GM21390 (cell line): ENCODE measurements at regions not wholly inside any gene's neighbourhood (a gene's known extent, or its start where the extent isn't known, plus 50 kb on each side); places are given as distances from the start of the nearest gene placed in this dataset.
A peak's percentile ranks its signal among the peaks of the same experiment; 100 is the strongest.

Experiments
- ATAC-seq: cut with Tn5 transposase; IDR thresholded peaks from one replicate; pipeline ENCODE4 v1.9.1; 2021; ENCODE audit not compliant: unreplicated experiment

DNA sequence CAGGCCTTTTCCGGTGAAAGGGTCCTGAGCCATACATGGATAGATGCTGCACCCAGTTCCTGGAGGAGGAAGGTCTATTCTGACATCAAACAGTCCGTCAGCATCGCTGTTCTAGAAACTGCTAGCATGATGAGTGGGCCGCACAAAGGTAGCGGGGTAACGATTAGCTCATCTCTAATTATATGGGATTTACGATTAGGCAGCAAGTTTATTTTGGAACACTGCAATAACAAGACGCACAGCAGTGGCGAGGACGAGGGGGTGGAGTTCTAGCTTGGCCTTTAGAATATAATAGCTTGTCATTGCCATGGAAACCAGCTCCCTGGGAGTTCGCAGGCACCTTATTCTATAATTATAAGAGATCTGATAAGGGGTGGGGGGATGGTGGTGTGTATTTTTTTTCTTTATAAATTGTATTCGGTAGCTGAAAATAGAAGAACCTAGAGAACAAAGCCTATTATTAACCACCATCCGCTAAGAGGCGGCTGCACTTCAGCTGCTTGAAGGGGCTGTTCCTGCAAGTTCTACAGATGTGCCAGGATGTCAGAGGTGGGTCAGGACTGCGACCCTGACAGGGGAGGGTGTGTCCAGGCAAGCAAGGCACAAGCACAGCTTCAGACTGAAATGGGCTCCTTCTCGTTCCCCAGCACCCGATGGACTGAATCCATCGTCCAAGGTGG, 311.0 kb downstream of the AGTPBP1 start:
- no peak for ATAC-seq

DNA sequence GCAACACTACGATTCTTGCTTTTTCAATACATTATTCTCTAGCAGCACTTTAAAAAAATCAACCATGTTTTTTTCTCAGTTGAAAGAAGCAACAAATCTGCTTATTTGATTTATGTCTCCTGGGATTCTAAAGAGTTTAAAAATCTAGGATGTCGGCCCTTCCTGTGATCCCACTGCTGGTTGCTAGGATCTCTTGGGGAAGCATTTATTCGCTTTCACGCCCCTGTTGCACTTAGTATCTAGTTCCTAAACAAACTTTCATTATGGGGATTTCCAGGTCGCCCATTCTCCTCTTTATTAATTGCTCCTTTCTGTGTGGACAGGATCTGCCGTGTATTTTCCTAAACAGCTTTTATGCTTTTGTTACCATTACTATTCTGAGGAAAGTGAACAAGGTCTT, 313.5 kb downstream of the AGTPBP1 start:
- no peak for ATAC-seq

DNA sequence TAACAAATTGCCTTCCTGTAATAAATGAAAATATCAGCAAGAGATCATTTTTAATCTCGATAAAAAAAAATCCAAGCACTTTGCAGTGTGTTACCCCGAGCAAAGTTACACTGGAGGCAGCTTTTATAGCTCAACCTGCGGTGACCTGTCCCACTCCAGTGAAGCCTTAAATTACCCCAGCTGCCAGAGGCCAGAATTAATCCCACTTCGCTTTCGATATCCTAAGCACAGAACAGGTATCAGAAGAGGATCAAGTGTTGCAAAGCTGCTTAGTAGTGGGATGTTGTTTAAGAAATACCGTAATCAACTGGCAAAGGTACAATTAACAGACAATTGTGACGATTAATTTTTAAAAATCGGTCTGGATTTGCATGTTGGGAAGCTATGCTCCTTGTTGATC, 314.0 kb downstream of the AGTPBP1 start:
- ATAC-seq = no peak

DNA sequence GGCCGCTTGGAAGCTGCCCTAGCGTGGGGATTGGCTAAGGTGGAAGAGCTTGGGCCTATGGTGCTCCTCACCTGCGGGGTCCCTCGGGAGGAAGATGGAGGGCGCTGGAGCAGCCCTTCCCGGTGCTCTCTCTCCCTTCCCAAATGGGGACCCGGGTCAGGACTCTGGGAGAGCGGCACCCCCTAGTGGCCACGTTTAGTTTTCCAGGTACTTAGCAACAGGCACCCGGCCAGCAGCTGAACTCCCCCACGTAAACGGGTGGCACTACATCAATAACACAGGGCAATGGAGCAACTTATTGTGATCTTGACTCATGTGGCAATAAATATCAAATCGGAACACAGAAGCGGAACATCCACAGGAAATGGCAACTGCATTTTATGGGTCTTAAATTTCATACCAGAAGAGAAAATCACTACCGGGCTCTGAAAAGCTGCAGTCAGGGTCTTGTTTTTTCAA, 316.6 kb downstream of the AGTPBP1 start:
- peak; percentile 80 for ATAC-seq

DNA sequence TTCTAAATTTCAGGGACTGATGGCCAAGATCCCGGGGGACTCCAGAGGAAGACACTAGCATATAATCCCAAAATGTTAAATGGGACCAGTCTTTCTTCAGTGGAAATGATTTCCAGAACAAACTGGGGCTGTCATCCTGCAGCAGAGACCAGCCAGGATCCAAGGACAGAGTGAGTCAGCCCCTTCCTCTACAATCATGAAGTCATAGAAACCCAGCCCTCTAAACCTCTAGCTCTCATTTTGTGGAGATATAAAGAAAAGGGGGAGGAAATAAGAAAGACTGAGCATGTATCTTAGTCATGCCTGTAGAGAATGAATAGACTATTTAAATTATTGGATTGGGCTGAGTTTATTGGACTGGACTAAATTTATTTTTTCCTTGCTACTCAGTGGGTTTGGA, 318.3 kb downstream of the AGTPBP1 start:
- no peak for ATAC-seq

DNA sequence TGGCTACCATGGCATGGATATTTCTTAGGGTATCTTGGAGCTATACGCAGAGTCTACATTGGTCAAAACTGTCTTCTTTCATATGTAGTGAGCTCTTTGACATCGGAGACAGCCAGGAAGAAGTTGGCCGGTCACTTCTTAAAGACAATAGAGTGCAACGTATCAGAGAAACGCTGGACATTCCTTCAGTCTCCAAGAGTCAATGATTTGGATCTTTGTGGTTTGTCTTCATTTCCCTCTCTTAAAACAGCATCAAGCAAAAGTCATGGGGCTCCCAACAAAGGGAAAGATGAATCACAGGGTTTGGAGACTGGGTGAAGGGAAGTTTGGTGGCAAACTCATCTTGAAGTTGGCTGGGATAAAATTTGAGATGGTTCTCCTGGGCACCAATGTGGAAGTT, 320.1 kb downstream of the AGTPBP1 start:
- no peak for ATAC-seq

DNA sequence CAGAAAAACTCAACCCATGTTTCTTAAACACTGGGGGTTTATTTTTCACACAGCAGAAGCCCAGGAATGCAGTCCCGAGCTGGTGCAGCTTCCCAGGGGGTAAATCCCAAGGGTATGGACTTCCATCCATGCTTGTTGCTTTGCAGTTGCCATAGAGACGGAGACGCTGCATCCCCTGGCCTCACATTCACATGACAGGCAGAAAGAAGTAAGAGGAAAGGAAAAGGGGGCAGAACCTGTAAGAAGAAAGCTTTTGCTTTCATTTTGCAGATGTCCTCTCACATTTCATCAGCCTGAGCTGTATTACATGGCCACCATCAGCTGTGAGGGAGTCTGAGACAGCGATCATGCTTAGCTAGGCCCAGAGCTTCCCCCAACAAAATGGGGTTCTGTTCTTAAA, 321.0 kb downstream of the AGTPBP1 start:
- no peak for ATAC-seq

DNA sequence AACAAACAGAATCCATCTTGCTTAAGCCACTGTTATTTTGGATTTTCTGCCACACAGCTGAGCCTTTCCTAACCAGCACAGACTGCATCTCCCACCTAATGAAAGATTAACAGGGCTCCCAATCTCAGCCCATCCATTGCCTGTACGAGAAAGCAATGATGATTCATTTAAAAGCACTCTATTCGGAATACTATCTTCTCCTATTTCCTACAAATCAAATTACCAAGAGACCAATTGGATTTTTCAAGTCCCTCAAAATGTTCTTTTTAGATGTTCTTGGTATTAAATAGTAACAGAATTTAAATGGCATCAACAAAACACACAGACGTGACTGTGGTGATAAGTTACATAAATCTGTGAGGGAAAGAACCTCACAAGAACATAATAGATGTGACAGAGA, 324.1 kb downstream of the AGTPBP1 start:
- no peak for ATAC-seq

DNA sequence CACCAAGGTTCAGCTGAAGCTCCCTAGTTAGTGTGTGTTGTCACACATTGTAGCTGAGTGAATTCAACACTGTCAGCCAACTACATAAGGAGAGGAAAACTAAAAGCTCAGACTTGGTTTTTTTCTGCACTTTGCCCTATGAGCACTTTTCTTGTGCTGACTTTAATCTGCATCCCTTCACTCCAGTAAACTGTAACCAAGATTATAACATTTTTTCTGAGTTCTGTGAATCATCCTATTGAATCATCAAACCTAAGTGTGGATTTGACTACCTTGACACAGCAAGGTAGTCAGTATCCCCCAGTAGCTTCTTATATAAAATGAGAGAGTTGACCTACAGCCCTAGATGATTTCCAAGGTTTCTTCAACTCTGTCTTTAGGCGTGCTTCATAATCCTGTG, 325.0 kb downstream of the AGTPBP1 start:
- no peak for ATAC-seq

DNA sequence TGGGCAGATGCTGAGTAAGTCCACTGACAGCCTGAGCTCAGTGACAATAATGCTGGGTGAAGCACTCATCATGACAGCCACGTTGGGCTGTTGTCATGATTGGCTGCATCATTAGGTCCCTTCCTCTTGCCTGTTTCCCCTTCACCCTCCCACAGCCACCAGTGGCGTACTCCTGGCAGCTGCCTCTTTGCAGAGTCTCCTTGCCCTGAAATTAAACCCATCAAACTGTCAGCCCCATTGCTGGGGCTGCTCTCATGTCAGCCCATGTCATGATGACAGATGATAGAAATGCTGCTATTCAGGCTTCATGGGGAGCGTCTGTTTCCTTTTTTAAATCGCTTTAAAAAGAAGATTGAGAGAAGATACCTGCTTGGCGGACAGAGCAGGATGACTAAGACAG, 327.4 kb downstream of the AGTPBP1 start:
- ATAC-seq = no peak

DNA sequence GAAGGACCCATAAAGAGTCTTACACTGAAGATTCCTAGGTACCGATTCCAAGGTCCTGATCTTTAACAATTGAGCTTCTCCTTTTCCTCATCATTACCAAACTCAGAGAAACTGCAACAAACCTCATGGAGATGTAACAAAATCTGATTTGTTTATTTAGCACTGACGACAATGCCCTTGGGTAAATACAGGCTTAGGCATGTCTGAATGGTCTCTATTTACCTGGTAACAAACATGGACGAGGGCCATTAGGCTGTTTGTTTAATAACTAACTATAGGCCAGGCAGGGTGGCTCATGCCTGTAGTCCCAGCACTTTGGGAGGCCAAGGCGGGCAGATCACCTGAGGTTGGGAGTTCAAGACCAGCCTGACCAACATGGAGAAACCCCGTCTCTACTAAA, 333.3 kb downstream of the AGTPBP1 start:
- no peak for ATAC-seq

DNA sequence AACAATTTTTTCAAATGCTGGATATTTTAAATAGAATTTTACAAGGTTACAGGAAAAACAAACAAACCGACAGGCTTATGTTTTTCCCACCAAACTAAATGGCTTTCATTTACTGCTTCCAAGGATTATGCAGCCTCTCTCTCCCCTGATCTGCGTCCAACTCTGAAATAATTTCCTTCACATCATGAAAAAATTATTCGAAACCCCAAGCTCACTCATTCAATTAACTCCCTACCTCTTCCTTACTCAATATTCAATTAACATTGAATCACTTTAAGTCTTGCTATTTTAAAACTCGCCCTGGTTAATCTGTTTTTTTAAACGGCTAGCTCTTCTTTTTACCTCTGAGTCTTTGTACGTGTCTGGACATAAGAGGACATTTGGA, 336.2 kb downstream of the AGTPBP1 start:
- ATAC-seq = no peak

DNA sequence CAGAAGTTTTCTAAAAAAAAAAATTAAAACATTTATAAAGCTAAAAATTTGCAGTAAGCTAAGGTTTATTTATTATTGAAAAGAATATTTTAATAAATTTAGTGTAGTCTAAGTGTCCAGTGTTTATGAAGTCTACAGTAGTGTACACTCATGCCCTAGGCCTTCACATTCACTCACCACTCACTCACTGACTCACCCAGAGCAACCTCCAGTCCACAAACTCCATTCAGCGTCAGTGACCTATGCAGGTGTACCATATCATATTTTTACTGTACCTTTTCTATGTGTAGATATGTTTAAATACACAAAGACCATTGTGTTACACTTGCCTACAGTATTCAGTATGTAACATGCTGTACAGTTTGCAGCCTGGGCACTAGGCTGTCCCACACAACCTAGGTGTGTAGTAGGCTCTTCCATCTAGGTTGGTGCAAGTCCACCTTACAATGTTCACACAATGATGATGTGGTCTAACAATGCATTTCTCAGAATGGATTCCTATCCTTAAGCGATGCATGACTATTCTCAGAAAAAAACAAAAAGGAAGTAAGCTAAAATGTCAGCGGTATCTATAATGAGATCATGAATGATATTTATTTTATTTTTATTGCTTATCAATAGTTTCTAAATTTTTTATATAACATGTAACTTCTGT, 336.7 kb downstream of the AGTPBP1 start:
- no peak for ATAC-seq

DNA sequence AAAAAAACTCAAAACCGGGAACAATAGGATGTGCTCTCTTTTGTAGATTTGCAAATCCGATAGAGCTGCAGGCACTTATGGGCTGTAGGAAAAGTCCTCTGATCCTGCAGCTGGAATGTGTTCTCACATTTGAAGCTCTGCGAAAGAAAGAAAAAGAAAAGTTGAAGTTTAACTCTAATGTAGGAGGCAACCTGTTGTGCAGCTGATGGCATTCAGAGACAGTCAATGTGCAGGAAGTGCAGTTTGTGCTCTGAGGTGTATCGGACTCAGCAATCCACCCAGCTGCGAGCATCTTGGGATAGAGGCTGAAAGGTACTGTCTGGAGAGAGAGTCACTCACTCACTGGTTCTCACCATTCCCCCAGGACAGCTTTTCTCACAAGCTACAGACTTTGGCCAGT, 339.2 kb downstream of the AGTPBP1 start:
- ATAC-seq = no peak

DNA sequence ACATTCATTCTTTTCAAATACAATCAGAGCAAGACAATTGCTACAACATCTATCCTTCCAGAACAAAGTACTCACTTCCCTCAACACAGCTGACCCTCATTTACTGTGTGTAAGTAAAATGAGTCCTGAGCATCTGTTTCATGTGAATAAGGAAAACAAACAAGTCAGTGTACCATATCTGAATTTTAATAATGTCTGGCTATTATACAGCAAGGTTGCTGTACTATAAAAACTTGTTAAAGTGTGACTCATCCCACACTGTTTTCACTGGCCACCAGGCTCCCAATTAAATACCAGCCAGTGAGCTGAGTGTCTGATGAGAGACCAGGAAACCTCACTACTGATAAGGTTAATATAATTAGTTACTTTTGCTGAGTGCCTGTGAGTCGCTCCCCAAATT, 339.8 kb downstream of the AGTPBP1 start:
- no peak for ATAC-seq

DNA sequence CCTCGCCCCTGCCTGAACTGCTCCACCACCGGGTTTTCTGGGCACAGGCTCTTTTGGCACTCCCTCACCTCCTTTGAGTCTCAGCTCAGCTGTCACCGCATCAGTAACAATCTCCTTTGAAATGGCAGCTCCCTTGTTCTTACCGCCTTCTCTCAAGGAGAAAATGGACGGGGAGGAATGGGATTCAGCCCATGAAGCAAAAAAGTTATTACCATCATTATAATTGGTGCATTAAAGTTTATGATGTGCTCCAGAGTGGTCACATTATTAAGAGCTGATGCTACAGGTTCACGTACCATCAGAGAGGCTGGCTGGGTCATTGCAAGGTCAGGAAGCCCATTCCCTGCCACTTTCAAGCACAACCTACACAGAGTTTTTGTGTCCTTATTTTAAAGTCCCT, 344.7 kb downstream of the AGTPBP1 start:
- no peak for ATAC-seq

DNA sequence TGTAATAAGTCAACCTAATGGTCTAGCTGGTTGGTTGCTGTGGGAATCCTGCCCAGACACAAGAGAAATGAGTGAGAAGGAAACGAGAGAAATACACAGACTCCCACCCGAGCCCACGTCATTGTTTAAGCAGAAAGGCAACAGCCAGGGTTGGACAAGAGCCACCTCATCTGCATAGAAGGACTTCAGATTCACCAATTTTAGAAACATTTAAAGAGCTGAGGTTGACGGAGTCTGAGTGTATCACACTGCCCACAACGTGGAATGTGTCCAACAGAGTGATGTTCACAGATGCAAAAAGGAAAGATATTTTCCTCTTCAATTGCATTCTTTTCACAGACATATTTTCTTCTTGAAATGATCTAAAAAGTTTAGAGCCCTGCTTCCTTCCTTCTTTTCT, 349.5 kb downstream of the AGTPBP1 start:
- no peak for ATAC-seq

DNA sequence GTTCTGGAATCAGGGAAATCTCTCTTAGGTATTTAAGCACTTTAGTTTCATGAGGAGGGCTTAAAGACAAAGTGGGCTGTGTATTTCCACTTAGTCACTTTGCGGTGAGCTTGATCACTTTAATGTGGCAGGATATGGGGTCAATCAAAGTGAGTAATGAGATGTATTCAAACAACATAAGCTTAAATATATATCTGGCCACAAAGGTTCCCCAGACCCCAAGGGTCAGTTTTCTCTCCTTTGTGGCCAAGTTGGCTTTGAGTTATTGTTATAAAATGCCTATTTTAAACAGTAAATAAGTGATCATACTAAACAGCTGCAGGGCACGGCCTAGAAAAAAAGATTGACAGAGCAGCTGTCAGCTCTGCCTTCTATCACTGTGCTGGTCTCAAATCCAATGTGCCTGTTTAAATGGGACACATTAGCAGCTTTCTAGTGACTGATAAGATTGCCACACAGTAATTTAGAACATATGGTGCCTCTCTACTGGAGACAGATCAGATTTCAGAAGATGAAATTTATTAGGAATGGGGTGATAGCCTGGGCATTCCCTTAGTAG, 363.9 kb downstream of the AGTPBP1 start:
- no peak for ATAC-seq

DNA sequence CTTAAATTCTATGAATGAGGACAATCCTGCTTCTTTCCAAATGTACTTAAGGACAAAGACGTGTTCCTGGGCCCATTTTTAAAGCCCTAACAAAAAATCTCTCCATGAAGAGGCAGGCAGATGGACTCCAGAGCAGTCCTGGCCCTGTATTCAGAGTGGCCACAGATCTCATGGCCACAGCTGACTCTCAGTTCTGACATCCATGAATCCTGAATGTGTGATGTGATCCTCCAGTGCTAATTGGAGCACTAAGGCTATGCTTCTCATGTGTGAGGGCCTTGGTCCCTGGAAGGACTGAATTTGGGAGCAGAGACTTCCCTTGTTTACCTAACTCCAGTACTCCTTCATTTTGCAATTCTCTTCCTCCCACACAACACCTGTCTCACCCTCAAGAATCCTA, 373.0 kb downstream of the AGTPBP1 start:
- ATAC-seq = no peak

DNA sequence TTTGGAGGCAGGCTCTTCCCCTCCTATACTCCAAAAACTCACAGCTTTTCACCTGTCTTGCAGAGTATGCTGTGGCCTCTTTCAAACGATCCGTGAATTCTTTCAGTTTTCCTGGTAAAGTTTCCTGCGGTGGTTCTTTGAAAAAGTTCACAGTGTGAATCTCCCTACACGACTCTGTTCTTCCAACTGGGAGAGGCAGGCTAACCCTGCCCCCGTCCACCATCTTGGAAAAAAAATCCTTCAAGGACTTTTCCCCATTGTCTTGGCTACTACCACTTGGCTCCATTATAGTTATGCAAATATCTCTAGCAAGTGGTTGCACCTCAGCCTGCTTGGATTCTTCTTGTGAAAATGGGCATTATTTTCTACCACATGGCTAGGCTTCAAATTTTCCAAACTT, 382.6 kb downstream of the AGTPBP1 start:
- no peak for ATAC-seq

DNA sequence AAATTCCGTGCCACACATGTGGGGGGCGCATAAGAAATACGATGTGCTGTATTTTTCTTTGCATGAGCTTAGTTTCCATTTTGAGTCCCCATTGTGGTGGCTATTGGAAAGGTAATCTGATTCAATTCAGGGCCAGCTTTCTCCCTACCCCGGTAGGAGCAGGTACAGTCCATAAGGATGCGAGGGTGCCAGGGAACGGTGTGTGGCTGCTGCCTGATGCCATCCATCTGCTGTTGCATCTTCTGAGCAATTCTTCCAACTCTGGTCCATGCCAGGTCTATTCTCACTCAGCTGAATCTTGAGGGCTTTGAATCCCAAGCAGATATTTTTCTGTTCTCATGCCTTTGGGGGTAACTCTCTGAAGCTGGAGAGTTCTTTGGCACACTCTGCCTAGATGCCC, 392.7 kb downstream of the AGTPBP1 start:
- no peak for ATAC-seq

DNA sequence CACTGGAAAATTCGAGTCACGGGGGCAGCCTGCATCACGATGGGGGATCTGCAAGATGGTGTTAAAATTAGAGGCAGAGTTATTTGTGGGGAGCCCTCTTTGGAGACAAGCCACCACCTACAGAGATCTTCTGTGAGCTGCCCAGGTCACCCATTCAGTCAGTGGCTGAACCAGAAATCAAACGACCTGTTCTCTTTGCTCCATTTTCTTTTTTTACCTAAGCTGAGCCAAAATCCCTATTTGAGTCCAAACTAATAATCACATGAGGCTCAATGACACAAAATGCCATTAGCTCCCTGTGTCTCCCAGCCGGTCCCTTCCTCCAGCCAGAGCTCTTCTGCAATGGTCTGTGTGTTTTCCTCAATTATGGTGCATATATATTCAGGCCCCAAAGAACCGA, 394.2 kb downstream of the AGTPBP1 start:
- ATAC-seq = no peak

DNA sequence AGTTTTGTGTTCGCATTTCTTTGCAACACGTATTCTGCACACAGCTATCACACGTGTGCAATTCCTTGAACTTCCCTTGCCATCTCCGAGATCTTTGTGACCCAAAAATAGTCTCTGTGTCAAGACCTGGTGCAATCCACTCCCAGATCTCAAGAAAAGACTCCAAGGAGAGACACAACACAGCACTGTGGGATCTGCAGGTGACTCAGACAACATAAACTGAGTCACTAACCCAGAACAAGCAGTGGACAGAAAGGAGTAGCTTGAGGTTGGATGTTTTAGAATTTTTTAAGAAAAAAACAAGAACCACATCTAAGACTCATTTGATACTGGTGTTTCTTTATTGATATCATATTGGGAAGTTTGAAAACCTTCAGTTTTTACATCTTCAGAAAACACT, 396.9 kb downstream of the AGTPBP1 start:
- no peak for ATAC-seq
